Tibial nerve (tissue), 4 donors: ENCODE measurements at regions not wholly inside any gene's neighbourhood (a gene's known extent, or its start where the extent isn't known, plus 50 kb on each side); places are given as distances from the start of the nearest gene placed in this dataset.

ENCODE experiments used
- DNase-seq, 2 donors: peaks; one replicate each; pipeline ENCODE4 v3.0.0-alpha.2; 2019; ENCODE audit warnings: low spot score in 2 of 2
- H3K27ac ChIP-seq, 4 donors: fragments of 200-600 bp; sonication (generic) in 3 of 4; one replicate each; pipeline ENCODE4 v1.5.1; 2017 to 2019; ENCODE audit warnings: mild to moderate bottlenecking in 1 of 4
- H3K27me3 ChIP-seq, 2 donors: fragments of 200-600 bp; sonication (generic) in 1 of 2; one replicate each; pipeline versions ENCODE4 v1.5.1 to v1.6.0; 2017 to 2019
- H3K36me3 ChIP-seq, 3 donors: fragments of 200-600 bp; sonication (generic); one replicate each; pipeline ENCODE4 v1.5.1; 2018 to 2019
- H3K4me1 ChIP-seq, 4 donors: fragments of 200-600 bp; sonication (generic) in 3 of 4; one replicate each; pipeline ENCODE4 v1.5.1; 2017 to 2019
- H3K4me3 ChIP-seq, 4 donors: fragments of 200-600 bp; sonication (generic) in 3 of 4; one replicate each; pipeline ENCODE4 v1.5.1; 2017 to 2019; ENCODE audit warnings: mild to moderate bottlenecking in 1 of 4, moderate library complexity in 1 of 4
- H3K9me3 ChIP-seq, 4 donors: fragments of 200-600 bp; sonication (generic) in 3 of 4; one replicate each; pipeline ENCODE4 v1.5.1; 2017 to 2019
- CTCF ChIP-seq, 5 experiments: fragments of 200-600 bp in 3 of 5; fragments of 450-650 bp in 2 of 5; sonication (generic) in 3 of 5; IDR thresholded peaks; one replicate each; pipeline ENCODE4 v1.5.1; 2016 to 2019; ENCODE audit warnings: antibody characterized with exemption in 5 of 5, mild to moderate bottlenecking in 3 of 5, moderate library complexity in 2 of 5
- EP300 ChIP-seq, 2 donors: sonication (generic); formaldehyde crosslinking; IDR thresholded peaks; one replicate each; pipeline ENCODE4 v1.6.1; 2017; ENCODE audit warnings: antibody characterized with exemption in 2 of 2, mild to moderate bottlenecking in 1 of 2
- POLR2A ChIP-seq, 2 donors: fragments of 450-650 bp; IDR thresholded peaks; one replicate each; pipeline ENCODE4 v1.6.1; 2017; ENCODE audit warnings: antibody characterized with exemption in 2 of 2, mild to moderate bottlenecking in 2 of 2, moderate library complexity in 2 of 2
- WGBS, 2 donors: methylation state at CpG; one replicate each; pipeline ENCODE4 v1.1.5; 2018; 5-methylcytosine and 5-hydroxymethylcytosine counted together

GRCh38 chr2:240220371-240220770, 79.9 kb upstream of the OTOS start:
- Histone ChIP-seq H3K9me3 (no peaks in the 10 kb centered on the region), H3K4me1 (no peaks in the 10 kb centered on the region), H3K4me3 (no peak overlapping the region), H3K27me3 (no peaks in the 10 kb centered on the region), H3K36me3 (no peaks in the 10 kb centered on the region), H3K27ac (no peak overlapping the region)
- TF ChIP-seq EP300 (IDR thresholded peaks at IDR 0.05) (no peak), CTCF (IDR thresholded peaks at IDR 0.05) (no peak), POLR2A (IDR thresholded peaks at IDR 0.05) (no peak)
- DNase-seq: no peak
- WGBS, 2 donors: 49 to 52% methylated on average over 3 of the region's 3 CpGs

GRCh38 chr2:240223631-240224030, 83.2 kb upstream of the OTOS start:
- Histone ChIP-seq H3K27me3 (no peaks in the 10 kb centered on the region), H3K4me1 (no peaks in the 10 kb centered on the region), H3K4me3 (no peak overlapping the region), H3K27ac (no peak overlapping the region), H3K36me3 (no peaks in the 10 kb centered on the region), H3K9me3 (peaks cover 0 to 8% (median 0%) of the 10 kb centered on the region in 4 donors)
- no peak for TF ChIP-seq POLR2A (IDR thresholded peaks at IDR 0.05)
- no peak for TF ChIP-seq EP300 (IDR thresholded peaks at IDR 0.05)
- TF ChIP-seq CTCF (IDR thresholded peaks at IDR 0.05): no peak
- 76 to 80% methylated on average over 7 of the region's 7 CpGs for WGBS, 2 donors
- no peak for DNase-seq

GRCh38 chr2:240224676-240225075, 84.2 kb upstream of the OTOS start:
- Histone ChIP-seq H3K27me3 (no peaks in the 10 kb centered on the region), H3K4me3 (no peak overlapping the region), H3K27ac (no peak overlapping the region), H3K36me3 (no peaks in the 10 kb centered on the region), H3K4me1 (no peaks in the 10 kb centered on the region), H3K9me3 (peaks cover 0 to 19% (median 0%) of the 10 kb centered on the region in 4 donors)
- no peak for DNase-seq
- no peak for TF ChIP-seq CTCF (IDR thresholded peaks at IDR 0.05)
- TF ChIP-seq EP300 (IDR thresholded peaks at IDR 0.05): no peak
- no peak for TF ChIP-seq POLR2A (IDR thresholded peaks at IDR 0.05)
- 66 to 71% methylated on average over 5 of the region's 5 CpGs for WGBS, 2 donors

- Histone ChIP-seq H3K36me3 (no peaks in the 10 kb centered on the region), H3K27me3 (no peaks in the 10 kb centered on the region), H3K4me3 (no peak overlapping the region), H3K27ac (no peak overlapping the region), H3K9me3 (peaks cover 0 to 22% (median 0%) of the 10 kb centered on the region in 4 donors), H3K4me1 (no peaks in the 10 kb centered on the region)
- 70 to 76% methylated on average over 4 of the region's 4 CpGs for WGBS, 2 donors
- no peak for DNase-seq
- no peak for TF ChIP-seq EP300 (IDR thresholded peaks at IDR 0.05)
- TF ChIP-seq POLR2A (IDR thresholded peaks at IDR 0.05): no peak
- no peak for TF ChIP-seq CTCF (IDR thresholded peaks at IDR 0.05)
Observed at GRCh38 chr2:240225131-240225530, 84.7 kb upstream of the OTOS start.

GRCh38 chr2:240225660-240226475, 85.4 kb upstream of the OTOS start:
- WGBS, 2 donors: 81 to 85% methylated on average over 8 of the region's 8 CpGs
- H3K4me3 ChIP-seq: no peak overlapping the region
- TF ChIP-seq CTCF (IDR thresholded peaks at IDR 0.05): no peak
- no peak for TF ChIP-seq POLR2A (IDR thresholded peaks at IDR 0.05)
- TF ChIP-seq EP300 (IDR thresholded peaks at IDR 0.05): no peak
- DNase-seq: no peak
- no peaks in the 10 kb centered on the region for H3K27me3 ChIP-seq
- H3K27ac ChIP-seq: no peak overlapping the region
- H3K9me3 ChIP-seq: peaks cover 0 to 23% (median 0%) of the 10 kb centered on the region in 4 donors
- no peaks in the 10 kb centered on the region for H3K36me3 ChIP-seq
- no peaks in the 10 kb centered on the region for H3K4me1 ChIP-seq
